ENCODE measurements at regions not wholly inside any gene's neighbourhood (a gene's known extent, or its start where the extent isn't known, plus 50 kb on each side); places are given as distances from the start of the nearest gene placed in this dataset.

DNA sequence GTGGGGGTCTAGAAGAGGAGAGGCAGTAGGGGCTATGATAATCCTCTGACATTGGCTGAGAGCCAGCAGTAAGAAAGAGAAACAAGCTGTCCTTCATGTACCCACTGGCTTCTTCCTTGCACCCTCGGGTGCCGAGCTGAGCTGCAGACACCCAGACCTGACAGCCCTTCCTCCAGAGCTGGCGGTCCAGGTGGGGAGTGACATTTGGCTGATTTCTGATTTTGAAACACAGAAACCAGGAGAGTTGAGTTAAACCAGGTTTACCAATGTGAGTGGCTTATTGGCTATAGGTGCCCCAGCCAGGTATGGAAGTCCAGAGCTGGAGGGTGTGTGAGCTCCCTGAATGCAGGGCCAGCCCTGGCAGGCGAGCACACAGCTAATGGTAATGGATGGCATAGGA is 59.2 kb downstream of the GADD45G start:
- TF ChIP-seq, protein P1, sequence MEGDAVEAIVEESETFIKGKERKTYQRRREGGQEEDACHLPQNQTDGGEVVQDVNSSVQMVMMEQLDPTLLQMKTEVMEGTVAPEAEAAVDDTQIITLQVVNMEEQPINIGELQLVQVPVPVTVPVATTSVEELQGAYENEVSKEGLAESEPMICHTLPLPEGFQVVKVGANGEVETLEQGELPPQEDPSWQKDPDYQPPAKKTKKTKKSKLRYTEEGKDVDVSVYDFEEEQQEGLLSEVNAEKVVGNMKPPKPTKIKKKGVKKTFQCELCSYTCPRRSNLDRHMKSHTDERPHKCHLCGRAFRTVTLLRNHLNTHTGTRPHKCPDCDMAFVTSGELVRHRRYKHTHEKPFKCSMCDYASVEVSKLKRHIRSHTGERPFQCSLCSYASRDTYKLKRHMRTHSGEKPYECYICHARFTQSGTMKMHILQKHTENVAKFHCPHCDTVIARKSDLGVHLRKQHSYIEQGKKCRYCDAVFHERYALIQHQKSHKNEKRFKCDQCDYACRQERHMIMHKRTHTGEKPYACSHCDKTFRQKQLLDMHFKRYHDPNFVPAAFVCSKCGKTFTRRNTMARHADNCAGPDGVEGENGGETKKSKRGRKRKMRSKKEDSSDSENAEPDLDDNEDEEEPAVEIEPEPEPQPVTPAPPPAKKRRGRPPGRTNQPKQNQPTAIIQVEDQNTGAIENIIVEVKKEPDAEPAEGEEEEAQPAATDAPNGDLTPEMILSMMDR (IDR thresholded peaks at IDR 0.05), result no peak
- no peak for TF ChIP-seq POLR2A (IDR thresholded peaks at IDR 0.05)
